ENCODE measurements at regions not wholly inside any gene's neighbourhood (a gene's known extent, or its start where the extent isn't known, plus 50 kb on each side); places are given as distances from the start of the nearest gene placed in this dataset.

DNA sequence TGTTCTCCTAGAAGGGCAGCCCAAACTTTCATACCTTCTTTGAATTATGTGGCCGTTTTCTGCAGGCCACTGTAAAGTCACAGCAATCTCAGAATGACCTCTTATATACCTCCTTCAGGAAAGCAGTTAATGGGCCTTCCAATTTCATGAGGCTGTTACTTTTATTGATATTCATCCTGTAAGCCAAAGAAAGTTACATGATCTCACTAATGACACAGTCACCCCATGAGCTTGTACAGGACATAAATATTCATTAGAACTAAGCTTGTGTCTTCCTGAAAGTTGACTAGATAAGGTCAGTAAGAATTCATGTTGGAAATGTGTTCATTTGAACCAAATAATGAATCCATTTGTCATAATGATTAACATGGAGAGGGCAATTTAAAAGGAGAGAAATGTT is 283.1 kb upstream of the NWD2 start:
- DNase-seq (ENCODE audit: low read depth): no peak

- DNase-seq (ENCODE audit: low read depth): no peak
Observed at GRCh38 chr4:36966756-36967460, 277.6 kb upstream of the NWD2 start.

GRCh38 chr4:36979533-36979932 is 265.0 kb upstream of the NWD2 start:
- no peak for DNase-seq (ENCODE audit: low read depth)

DNA sequence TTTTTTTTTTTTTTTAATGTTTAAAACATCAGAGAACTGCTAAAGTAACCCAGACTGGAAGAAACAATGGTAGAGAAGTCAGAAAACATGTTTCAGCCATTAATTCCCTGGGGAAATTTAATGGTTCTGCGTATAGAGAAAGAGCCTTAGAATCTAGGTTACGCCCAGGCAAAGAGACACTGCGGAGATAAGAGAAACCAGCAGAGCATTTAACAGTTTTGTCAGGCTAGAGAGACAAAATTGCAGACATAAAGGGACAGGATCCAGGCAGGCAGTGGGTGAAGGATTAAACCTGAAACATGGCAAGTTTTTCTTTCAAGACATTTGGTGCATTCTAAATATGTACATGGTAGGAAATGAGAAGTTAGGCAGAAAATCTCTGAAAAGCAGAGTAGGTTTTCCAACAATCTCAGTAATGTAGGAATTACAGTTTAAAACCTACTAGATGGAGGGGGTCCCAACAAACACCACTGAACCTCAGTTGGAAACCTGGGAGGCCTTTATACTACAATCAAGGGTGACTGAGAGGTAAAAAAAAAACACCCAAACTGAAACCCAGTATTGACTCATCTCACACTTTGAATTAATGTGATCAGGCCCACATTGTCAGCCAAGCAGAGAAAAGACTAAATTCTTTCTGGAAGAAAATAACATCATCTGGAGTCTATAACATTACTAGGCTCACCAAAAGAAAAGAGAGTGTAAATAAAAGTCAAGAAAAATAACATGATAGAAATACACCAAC is 254.2 kb upstream of the NWD2 start:
- DNase-seq (ENCODE audit: low read depth): no peak

GRCh38 chr4:36997727-36998126 is 246.8 kb upstream of the NWD2 start:
- no peak for DNase-seq (ENCODE audit: low read depth)

DNA sequence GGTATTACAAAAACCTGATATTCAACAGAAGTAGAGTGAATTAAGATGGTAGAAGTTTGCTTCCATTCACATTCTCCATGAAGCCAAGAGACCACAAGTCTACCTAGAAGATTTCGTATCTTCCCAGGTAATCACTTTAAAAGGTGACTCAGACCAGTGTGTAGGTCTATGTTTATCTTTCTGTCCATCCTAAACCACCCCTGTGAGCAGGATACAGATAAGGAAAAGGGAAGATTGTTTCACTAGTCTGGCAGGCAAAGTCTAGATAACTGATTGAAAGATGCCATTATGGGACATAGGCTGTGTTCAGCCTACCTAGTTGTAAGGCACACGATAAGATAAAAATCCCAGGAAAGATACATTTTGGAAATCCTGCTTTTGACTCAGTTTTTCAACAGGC is 244.3 kb upstream of the NWD2 start:
- no peak for DNase-seq (ENCODE audit: low read depth)

- no peak for DNase-seq (ENCODE audit: low read depth)
Observed at GRCh38 chr4:37001688-37002436, 242.7 kb upstream of the NWD2 start.

- no peak for DNase-seq (ENCODE audit: low read depth)
Observed at GRCh38 chr4:37002625-37003024, 241.9 kb upstream of the NWD2 start.

DNA sequence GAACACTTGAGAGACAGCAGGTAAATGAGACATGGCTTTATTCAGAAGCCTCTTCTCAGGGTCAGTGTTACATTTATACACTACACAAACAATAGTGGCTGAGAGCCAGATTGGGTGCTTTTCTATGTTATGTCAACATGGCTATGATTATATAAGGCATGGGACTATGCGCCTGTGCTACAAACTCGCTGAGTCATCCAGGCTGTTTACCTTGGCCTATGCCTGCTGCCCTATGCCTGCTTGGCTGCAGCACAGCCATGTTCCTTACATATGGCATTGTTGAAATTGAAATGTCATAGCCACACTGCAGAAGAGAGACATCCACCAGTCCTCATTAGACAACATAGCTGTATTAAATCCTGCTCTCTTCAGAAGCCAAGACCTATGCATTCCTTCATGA is 236.3 kb upstream of the NWD2 start:
- DNase-seq (ENCODE audit: low read depth): no peak

DNA sequence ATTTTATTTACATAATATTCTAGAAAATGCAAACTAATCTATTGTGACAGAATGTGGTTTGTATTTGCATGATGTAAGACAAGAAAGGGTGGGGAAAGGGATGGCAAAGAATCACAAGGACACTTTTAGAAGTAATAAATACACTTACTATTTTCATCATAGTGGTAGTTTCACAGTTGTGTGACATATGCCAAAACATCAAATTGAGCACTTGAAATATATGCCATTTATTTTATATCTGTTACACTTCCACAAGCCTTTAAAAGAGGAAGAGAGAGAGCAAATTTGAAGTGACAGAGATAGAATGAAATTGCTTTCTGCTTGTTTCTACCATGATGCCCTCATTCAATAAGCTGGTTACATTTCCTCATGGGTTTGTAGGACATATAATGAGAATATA is 230.0 kb upstream of the NWD2 start:
- DNase-seq (ENCODE audit: low read depth): no peak

GRCh38 chr4:37015391-37015790 is 229.2 kb upstream of the NWD2 start:
- DNase-seq (ENCODE audit: low read depth): no peak

GRCh38 chr4:37023504-37023903 is 221.0 kb upstream of the NWD2 start:
- DNase-seq (ENCODE audit: low read depth): no peak

DNA sequence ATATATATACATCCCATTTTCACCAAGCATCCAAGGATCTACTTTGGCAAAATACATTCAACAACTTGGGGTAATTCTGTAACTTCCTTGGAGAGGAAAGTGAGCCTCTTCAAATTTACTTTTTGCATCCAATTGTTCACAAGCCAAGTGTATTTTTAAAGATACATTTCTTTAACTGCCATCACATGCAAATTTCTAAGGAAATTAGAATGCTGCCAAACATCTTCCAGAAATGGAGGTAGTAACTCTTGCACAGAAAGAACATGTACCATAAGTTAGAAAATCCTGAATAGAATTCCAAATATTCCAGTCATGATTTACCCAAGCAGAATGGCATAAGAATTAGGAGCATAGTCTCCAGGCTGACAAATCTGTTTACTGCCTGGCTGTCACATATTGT is 220.5 kb upstream of the NWD2 start:
- DNase-seq (ENCODE audit: low read depth): no peak

DNA sequence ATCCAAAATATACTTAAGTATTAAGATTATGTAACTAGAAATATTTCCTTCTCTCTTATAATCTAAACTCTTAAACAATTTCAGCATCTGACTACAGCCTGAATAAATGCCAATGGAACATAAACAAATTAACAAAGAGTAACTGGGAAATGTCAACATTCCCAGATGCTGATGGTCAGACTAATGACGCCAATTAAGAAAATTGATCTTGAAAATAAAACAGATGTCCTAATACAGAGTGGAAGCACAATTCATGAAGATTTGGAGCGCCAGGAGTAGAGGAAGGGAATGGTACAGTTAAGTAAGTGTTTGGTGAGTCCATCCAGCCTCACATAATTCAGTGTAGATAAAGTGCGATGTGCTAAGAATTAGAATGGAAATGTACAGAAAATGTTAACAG is 203.7 kb upstream of the NWD2 start:
- DNase-seq (ENCODE audit: low read depth): no peak

GRCh38 chr4:37043342-37043741 is 201.2 kb upstream of the NWD2 start:
- no peak for DNase-seq (ENCODE audit: low read depth)

- DNase-seq (ENCODE audit: low read depth): no peak
Observed at GRCh38 chr4:37051111-37051510, 193.4 kb upstream of the NWD2 start.

- no peak for DNase-seq (ENCODE audit: low read depth)
Observed at GRCh38 chr4:37051866-37052265, 192.7 kb upstream of the NWD2 start.

- no peak for DNase-seq (ENCODE audit: low read depth)
Observed at GRCh38 chr4:37054531-37055077, 189.9 kb upstream of the NWD2 start.

GRCh38 chr4:37058826-37059225 is 185.7 kb upstream of the NWD2 start:
- DNase-seq (ENCODE audit: low read depth): no peak

- no peak for DNase-seq (ENCODE audit: low read depth)
Observed at GRCh38 chr4:37066159-37066558, 178.4 kb upstream of the NWD2 start.

DNA sequence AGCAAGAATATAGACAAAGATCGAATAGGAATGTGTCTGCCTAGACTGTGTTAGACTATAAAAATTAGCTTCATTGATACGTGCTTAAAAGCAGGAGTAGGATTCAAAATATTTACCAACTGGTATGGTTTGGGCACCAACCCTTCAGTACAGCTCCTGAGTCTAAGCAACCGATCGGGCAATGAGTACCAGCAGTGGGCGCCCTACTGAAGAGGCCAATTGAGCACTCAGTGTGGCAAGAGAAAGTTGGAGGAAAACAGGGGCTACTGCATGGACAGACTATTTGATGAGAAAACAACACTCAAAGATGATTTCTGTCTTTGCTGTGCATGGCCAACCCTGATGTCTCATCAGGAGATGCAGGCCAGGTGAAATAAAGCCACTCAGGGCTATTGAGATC is 176.0 kb upstream of the NWD2 start:
- DNase-seq (ENCODE audit: low read depth): no peak

DNA sequence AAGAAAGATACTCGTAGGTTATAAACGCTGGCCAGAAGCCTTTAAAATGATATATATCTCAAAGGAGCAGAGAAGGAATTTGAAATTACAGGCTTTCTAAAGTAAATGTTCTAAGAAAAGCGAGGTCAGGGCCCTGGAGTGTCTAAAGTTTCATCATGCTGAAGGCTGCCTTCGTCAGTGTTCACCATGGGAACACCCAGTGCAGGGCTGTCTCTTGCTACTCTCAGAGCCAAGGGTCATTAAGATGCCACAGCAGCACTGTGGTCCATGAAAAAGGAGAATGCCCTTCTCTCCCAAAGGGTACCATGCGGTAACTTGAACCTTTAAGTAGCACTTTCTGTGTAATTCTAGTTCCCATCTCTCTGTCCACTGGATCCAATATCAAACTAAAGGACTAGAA is 174.5 kb upstream of the NWD2 start:
- no peak for DNase-seq (ENCODE audit: low read depth)

DNA sequence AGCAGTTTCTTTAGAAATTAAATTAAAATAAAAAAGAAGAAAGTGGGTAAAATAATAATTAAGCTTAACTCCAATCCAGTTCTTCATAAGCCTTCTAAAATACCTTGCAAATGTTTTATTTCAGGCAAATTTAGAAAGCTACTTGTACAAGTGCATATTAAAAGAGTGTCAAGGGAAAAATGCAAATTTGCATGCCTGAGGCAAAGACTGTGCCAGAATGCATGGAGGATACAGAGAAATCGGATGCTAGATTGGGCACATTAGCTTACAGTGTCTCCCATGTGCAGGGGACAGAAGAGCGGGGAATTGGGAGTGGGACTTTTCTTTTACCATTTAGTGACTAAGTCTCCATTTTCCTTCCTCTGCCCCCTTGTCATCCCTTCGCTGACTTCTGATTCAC is 173.0 kb upstream of the NWD2 start:
- no peak for DNase-seq (ENCODE audit: low read depth)
